NOMO-1 treated with dmso at 0.1 percent for 144 hours (cell line): ENCODE measurements at regions not wholly inside any gene's neighbourhood (a gene's known extent, or its start where the extent isn't known, plus 50 kb on each side); places are given as distances from the start of the nearest gene placed in this dataset.
"Not testable (repeated sequence)": the region's sequence is repeated elsewhere in the genome, so short reads cannot be mapped to it uniquely, and the experiment has no call there.

Experiments
- DNase-seq: peaks from one replicate; lab custom pipeline; 2025; ENCODE audit not compliant: unreplicated experiment; lab: John Stamatoyannopoulos, UW

DNA sequence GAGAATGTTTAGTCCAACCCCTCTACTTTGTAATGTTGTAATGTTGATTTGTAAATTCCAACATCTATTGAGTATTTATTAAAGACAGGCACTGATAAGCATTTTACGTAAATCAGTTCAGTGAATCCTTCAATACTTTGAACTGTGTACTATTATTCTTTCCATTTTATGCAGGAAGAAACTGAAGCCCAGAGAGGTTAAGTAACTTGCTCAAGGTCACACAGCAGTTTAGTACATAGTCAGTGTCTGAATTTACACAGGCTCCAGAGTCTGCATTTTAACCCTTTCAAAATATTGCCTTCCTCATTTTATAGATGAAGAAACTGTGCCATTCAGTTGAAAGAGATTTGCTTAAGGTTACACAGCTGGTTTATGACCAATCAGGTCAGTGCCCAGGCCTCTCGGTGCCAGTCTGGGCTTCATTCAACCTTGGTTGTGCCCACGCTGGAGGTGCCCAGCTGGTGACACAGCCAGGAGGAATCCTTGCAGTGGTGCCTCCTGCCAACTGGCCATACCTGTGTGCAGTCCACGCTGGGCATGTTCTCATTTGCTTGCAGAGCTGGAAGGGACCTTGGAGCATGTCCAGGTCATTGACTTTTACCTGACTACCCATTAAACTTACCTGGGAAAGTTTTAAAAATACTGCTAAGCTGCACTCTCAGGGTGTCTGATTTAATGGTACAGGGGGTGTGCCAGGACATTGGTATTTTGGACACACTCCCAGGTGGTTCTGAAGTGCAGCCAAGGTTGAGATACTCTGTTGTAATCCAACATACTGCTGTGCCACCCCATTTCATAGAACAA lies 74.3 kb upstream of the CYRIA start:
- DNase-seq: no peak

DNA sequence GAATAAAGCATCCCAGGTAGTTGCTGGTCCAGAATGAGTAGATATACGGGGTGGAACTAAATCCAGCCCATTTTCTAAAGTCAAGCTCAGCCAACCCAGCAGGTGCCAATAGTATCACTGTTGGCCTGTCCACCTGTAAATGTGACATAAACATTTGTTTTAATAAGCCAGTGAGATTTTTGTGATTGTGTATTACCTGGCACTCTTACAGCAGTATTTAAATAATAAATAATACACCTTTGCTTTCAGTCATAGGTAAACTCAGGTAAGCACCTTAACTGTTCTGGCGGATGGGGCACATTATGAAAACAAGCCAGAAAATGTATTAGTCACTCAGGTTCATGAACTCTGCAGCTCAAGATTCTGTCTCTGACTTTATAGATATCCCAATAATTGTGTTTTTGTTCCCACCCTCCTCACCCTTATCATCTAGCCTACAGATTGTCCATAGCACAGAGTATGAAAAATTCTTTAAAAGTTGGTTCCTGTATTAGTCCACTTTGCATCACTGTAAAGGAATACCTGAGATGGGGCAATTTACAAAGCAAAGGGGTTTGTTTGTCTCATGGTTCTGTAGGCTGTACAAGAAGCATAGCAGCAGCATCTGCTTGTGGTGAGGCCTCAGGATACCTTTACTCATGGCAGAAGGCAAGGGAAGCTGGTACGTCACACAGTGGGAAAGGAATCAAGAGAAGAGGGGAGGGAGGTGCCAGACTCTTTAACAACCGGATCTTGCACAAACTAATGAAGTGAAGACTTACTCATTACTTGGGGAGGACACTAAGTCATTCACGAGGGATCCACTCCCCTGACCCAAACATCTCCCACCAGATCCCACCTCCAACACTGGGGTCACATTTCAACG lies 73.0 kb upstream of the CYRIA start:
- no peak for DNase-seq

DNA sequence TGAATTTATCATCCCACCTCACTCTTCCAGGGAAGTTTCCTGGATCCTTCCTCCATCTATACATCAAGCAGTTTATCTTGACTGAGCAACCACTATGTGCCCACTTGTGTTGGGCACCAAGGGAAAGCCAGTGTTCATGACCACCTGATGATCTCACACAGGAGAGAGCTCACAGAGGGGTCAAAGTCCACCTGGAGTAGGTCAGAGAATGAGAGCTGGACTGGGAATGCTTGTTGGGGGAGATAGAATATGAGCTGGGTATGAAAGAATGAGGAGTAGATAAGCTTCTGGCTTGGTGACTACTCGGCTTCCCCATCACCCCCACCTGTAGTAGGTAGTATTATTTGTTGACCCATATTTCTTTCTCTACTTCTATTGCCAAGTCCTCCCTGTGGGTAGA lies 72.2 kb upstream of the CYRIA start:
- no peak for DNase-seq

DNA sequence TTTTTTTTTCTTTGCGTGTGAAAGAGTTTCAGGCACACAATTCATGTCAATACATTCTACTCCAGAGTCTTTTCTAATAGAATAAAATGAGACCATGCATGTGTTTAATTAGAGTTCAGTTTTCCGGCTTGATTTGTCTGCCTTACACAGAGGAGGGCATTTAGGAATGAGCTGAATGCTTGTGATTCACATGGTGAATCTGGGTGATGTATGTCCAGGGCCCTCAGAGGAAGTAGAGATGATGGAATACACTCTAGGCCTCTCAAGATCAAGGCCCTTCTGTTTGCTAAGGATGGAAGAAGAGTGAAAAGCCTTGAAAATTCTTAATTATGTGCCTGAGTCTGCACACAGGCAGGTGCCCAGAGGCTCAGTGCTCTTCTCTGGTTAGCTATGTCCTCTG lies 71.0 kb upstream of the CYRIA start:
- DNase-seq: no peak

DNA sequence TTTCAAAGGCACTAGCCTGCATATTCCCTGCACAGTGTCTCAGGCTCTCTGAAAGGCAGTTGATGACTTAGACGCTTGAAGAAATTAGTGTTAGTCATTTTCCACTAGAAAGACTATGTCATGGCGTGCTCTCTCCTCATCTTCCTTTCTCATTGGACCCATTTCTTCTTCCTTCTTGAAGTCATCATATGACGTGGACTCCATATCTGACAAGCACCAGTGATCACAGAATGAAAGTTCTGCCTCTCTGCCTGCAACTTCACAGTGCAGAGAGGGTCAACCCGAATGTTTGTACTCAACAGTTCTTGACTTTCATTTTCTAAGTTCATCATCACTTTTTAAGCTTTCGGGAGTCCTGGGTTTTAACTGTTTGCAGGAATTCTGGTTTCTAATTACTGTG lies 63.7 kb upstream of the CYRIA start:
- DNase-seq: no peak

DNA sequence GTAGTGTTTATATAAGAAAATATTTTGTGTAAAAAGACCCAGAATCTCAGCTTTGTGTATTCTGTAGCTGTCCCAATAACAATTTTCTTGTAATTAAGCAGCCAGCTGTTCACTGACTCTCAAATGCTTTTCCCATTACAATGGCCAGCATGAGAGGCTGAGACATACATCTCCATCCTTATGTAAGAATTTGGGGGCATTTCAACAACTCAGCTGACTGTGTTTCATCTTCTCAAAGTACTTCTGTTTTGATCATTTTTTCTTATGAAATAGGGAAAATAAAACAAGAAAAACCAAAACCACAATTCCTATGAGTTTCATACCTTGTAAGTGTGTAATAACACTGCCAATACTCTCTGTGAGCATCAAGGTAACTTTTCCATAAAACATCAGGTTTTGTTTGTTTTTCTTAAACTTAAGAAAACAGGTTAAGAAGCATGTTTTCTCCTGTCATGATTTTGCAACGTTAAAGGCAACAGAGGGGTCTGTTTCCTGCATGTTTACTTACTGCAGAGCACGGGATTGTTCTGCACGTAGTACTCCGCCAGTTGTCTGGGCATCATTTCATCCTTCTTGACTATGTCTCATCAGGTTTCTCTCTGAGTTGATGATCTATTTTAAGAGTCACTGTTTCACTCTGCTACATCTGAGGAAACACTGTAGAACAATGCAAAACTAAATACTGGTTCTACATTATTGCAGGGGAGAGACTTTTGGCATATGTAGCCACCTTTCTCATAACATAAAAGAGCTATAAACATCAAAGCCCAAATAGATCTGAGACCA lies 62.9 kb upstream of the CYRIA start:
- DNase-seq: no peak

DNA sequence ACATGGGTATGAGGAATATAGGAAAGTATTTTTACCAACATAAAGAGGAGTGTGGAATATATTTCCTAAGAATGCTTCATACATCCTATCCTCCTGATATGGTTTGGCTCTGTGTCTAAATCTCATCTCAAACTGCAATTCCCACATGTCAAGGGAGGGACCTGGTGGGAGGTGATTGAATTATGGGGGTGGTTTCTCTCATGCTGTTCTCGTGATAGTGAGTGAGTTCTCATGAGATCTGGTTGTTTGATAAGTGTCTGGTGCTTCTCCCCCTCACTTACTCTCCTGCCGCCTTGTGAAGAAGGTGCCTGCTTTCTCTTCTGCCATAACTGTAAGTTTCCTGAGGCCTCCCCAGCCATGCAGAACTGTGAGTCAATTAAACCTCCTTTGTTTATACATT lies 62.2 kb upstream of the CYRIA start:
- not testable (repeated sequence) for DNase-seq

DNA sequence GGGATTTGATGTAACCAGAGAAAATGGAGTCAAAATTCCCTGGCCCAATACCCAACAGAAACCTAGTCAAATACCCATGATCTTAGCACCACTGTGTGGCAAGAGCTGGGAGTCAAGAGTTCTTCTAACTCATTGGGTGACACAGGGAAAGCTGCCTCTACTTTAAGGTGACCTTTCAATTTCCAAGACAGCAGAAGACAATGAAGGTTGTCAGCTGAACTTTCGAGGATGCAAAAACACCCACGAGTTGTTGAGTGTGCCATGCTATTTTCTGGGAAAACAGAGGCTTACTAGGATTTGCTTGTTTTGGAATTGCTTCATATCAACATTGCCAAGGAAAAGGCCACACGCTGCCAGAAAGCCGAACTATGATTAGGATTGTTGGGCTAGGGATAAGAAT lies 61.6 kb upstream of the CYRIA start:
- DNase-seq: no peak

DNA sequence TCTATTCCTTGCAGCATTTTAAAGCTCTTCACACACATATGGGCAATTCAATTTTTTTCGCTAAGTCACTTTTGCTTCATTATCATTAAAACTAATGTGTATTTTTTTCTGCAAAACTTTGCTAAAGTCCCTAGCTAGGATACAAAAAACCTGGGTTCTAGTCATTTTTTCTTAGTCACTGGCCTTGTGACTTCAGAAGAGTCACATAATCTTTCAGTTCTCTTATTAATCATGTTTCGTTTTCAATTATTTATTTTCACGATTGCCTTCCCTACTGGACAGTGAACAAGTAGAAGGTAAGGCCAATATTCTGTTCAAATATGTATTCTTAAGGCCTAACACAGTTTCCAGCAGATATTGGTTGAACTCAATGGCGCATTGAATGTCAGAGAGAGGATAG lies 60.9 kb upstream of the CYRIA start:
- DNase-seq: no peak

DNA sequence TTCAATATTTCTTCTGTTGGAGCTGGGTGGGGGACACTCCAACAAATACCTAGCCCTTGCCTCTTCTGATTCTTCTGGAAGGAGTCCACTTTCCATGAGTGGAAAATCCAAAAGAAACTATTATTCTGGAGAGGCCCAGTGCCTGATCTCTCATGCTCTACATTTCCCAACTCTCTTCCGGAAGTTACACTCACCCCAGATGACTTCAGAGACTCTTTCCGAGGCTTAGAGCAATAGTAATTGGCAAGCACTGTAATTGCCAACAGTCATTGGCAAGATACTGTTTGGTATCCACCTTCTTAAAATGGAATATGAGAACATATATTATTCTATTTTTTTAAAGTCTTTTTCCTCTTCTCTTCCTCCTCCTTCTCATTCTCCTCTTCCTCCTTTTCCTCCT lies 60.5 kb upstream of the CYRIA start:
- no peak for DNase-seq

DNA sequence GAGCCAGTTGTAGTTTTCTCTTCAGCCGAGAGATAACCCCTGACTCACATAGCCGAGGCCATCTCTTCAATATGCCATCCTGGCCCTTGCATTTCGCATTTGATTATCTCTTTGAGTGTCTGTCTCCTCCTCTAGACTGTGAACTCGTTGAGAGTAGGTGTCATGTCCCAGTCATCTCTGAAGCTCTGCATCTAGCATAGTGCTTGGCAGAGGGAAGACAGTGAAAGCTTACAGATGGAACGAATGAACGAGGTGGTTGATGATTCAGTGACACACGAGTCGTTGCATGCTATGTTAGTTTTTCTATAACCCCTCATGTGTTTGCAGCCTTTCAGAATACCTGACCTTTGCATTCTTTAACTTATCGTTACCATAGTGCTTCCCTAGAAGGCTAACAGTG lies 59.9 kb upstream of the CYRIA start:
- DNase-seq: no peak

DNA sequence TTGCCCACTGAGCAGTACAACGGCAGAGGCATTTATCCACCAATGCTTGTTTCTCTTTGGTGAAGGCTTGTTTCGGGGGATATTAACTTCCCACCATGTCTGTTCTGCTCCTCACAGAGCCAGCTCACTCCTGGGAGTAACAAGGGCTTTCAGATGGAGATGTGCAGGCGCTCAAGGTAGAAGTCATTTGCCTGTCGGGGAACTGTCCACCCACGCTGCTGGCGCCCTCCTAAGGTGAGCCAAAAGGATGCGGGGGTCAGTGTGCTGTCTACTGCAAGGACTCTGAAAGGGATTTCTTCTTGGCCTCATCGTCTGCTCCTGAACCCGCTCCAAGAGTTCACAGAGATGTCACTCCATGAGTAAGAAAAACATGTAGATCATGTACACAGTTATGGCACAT lies 57.0 kb upstream of the CYRIA start:
- DNase-seq: peak; percentile 8

DNA sequence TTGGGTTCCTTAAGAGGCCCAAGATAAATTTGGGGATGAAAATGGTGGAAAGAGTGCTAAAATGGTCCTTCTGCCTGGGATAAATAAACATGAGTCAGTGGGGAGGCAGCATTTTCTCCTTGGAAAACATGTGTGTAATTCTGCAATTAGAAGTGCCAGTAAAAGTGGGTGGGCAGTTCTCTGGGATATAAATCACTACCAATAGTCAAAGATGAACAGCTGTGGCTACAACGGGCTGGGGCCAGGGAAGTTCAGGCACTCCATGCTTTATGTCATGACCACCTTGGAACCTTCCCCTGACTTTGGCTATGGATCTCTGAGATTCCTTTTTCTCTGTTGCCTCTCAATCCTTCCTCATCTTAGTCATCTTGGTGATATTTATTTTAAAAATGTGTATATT lies 56.5 kb upstream of the CYRIA start:
- DNase-seq: no peak

DNA sequence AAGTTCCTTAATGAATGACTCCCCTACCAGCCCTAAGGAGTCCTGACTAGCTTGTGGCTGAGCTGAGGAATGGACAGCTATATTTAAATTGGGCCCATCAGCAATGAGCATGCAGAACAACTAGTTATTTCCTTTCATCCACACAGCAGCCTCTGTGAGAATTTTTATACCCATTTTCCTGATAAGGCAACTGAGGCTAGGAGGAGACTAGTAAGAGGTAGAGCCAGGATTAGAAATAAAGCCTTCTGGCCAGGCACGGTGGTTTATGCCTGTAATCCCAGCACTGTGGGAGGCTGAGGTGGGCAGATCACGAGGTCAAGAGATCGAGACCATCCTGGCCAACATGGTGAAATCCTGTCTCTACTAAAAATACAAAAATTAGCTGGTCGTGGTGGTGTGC lies 55.9 kb upstream of the CYRIA start:
- DNase-seq: not testable (repeated sequence)

DNA sequence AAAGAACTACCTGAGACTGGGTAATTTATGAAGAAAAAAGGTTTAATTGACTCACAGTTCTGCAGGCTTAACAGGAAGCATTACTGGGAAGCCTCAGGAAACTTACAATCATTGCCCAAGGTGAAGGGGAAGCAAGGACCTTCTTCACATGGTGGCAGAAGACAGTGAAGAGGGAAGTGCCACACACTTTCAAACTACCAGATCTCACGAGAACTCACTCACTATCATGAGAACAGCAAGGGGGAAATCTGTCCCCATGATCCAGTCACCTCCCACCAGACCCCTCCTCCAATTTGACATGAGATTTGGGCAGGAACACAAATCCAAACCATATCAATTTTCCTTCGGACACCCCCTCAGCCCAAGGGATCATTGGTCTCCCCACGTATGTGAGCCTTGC lies 55.1 kb upstream of the CYRIA start:
- not testable (repeated sequence) for DNase-seq

DNA sequence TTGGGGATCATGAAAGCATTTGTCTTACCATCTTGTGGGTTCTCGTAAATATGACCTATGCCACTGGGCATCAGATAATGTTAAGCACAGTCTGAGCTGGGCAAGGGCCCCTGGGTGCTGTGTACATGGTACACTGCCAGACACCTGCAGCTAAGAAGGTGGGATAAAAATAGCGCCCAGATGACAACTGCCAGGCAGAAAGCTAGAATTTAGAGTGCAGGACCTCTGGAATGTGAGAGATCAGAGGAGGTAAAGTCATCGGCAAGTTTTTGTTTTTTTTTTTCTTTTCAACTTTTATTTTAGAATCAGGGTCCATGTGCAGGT lies 53.8 kb upstream of the CYRIA start:
- DNase-seq: no peak

DNA sequence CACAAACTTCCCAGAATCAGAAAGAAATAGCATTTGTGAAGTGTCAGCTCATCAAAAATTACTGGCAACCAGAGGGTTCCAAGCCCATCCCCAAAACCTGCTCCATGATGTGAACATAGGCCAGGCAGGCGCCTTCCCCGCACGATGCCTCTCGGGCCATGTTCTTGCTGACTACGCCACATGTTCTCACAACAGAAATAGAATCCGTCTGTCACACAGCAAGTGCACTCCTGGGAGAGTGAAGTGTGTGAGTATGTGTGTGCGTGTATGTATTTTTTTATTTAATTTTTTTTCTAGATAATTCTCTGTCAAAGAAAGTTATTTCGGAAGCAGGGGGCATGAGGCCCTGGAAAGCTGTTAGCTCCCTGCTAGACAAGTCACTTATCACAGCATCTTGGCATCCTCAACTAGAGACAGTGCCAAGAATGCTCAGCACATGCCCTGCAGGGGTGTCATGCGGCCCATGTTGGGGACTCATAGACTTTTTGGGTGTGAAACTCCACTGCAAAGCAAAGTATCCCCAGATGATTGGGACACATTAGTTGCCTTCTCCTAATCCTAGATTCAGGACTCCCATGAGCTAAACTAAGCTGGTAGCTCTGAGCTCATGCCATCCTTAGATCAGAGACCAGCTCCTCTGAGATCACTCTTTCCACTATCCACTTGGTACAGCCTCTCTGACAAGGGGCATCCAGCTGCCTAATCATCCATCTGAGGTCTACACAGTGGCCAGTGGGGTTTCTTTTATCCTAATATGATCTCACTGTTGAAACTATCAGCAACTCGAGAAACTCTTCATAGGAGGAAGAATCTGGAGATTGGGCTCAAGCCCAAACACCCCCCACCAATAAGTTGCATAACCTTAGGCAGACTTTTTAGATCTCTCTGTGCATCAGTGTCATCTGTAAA lies 53.2 kb upstream of the CYRIA start:
- DNase-seq: no peak

DNA sequence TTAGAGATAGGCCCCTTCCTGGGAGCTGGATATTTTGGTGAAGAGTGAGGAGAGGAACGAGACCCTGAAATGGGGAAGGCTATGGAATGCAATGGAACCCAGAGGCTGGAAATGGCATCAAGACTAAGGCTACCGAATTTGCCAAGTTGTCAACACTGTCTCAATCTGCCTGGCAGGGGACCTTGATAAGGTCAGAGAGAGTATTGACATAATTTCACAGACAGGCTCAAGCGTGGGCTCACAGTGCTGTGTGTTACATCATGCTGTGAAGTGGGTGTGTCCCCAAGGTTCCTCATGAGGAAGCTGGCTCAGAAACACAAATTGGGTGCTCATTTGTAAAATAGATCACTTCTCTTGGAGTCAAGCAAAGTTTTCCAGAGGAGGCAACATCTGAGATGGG lies 51.8 kb upstream of the CYRIA start:
- DNase-seq: peak; percentile 31

DNA sequence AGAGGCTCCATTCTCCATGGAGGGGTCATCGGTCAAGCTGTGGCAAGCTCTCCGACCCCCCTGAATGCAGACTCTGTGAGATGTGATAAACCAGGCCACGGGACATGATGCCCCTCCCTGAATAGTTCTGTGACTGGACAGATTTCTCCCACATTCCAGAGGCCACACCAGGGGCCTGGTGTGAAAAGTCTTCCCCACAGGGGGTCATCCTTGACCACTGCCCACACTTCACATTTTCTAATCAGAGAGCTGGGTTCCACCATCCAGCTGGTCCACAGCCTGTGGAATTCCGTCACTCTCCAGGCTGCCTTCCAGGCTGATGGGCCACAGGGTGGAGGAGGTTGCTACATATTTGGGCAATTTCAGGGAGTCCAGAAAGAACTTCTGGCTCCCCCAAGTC lies 51.3 kb upstream of the CYRIA start:
- no peak for DNase-seq

DNA sequence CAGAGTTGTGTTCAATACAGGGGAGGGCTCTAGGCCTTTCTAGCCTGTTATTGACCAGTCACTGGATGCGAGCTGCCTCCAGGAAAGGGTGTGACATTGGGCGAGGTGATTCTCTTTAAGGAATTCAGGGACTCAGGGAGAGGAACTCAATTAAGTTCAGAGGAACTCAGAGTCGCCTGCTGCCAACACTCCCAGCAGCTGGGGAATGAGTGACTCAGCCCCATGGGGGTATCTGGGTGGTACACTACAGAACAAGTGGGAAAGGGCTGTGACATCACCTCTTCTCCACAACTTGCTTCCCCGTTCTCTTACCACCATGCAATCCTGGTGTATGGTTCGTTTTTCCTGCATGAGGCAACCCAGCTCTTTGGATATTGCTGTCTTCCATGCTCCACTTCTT lies 50.4 kb upstream of the CYRIA start:
- no peak for DNase-seq
